Trophoblast cell (in vitro differentiated cells and primary cell): ENCODE measurements at regions not wholly inside any gene's neighbourhood (a gene's known extent, or its start where the extent isn't known, plus 50 kb on each side); places are given as distances from the start of the nearest gene placed in this dataset.
A peak's percentile ranks its signal among the peaks of the same experiment; 100 is the strongest.

Source experiments
- DNase-seq, 2 donors: peaks; one replicate each; pipeline ENCODE4 v3.0.0-alpha.2; 2016
- H2AFZ ChIP-seq: 2 replicates; pipeline ENCODE4 v1.6.1; 2013; ENCODE audit warnings: low read length, moderate library complexity, mild to moderate bottlenecking; ENCODE audit not compliant: insufficient read depth, poor library complexity
- H2AK5ac ChIP-seq: 2 replicates; pipeline ENCODE4 v1.6.1; 2013; ENCODE audit warnings: mild to moderate bottlenecking, low read length
- H2BK120ac ChIP-seq: 2 replicates; pipeline ENCODE4 v1.6.1; 2013; ENCODE audit warnings: low read length, mild to moderate bottlenecking, moderate library complexity; ENCODE audit not compliant: insufficient read depth, poor library complexity
- H2BK12ac ChIP-seq: 2 replicates; pipeline ENCODE4 v1.6.1; 2013; ENCODE audit warnings: mild to moderate bottlenecking, low read length, moderate library complexity
- H2BK5ac ChIP-seq: 2 replicates; pipeline ENCODE4 v1.6.1; 2013; ENCODE audit warnings: low read length, low read depth, moderate library complexity, mild to moderate bottlenecking; ENCODE audit not compliant: poor library complexity
- H3K14ac ChIP-seq: 2 replicates; pipeline ENCODE4 v1.6.1; 2013; ENCODE audit warnings: mild to moderate bottlenecking, low read length
- H3K18ac ChIP-seq: 2 replicates; pipeline ENCODE4 v1.6.1; 2013; ENCODE audit warnings: mild to moderate bottlenecking, low read length
- H3K23ac ChIP-seq: 2 replicates; pipeline ENCODE4 v1.6.1; 2013; ENCODE audit warnings: low read length
- H3K27ac ChIP-seq: 2 replicates; pipeline ENCODE4 v1.5.1; 2013; ENCODE audit warnings: low read depth, mild to moderate bottlenecking, inconsistent platforms, low read length, moderate library complexity
- H3K27me3 ChIP-seq: 2 replicates; pipeline ENCODE4 v1.6.1; 2013; ENCODE audit warnings: inconsistent platforms, mild to moderate bottlenecking, low read length, moderate library complexity; ENCODE audit not compliant: insufficient read depth
- H3K36me3 ChIP-seq, 2 experiments: 1 replicate in 1 of 2; 2 replicates in 1 of 2; pipeline ENCODE4 v1.6.1; 2013; ENCODE audit warnings: low read length in 2 of 2, mild to moderate bottlenecking in 2 of 2, moderate library complexity in 1 of 2; ENCODE audit not compliant: insufficient read depth in 2 of 2, control insufficient read depth in 1 of 2
- H3K4ac ChIP-seq: 2 replicates; pipeline ENCODE4 v1.6.1; 2013; ENCODE audit warnings: low read depth, mild to moderate bottlenecking, low read length, moderate library complexity
- H3K4me1 ChIP-seq, 2 experiments: 1 replicate in 1 of 2; 2 replicates in 1 of 2; pipeline ENCODE4 v1.6.1; 2013; ENCODE audit warnings: low read length in 2 of 2, mild to moderate bottlenecking in 2 of 2, moderate library complexity in 1 of 2; ENCODE audit not compliant: insufficient read depth in 2 of 2, control insufficient read depth in 1 of 2
- H3K4me2 ChIP-seq: 2 replicates; pipeline ENCODE4 v1.6.1; 2013; ENCODE audit warnings: inconsistent platforms, mild to moderate bottlenecking, low read length, moderate library complexity
- H3K4me3 ChIP-seq: 2 replicates; pipeline ENCODE4 v1.5.1; 2013; ENCODE audit warnings: mild to moderate bottlenecking, low read depth, low read length, inconsistent platforms
- H3K79me1 ChIP-seq: one replicate; pipeline ENCODE4 v1.6.1; 2013; ENCODE audit warnings: low read length
- H3K79me2 ChIP-seq: 2 replicates; pipeline ENCODE4 v1.6.1; 2013; ENCODE audit warnings: low read length, mild to moderate bottlenecking; ENCODE audit not compliant: control insufficient read depth, insufficient read depth, poor library complexity
- H3K9ac ChIP-seq: 2 replicates; pipeline ENCODE4 v1.6.1; 2013; ENCODE audit warnings: mild to moderate bottlenecking, low read length
- H3K9me3 ChIP-seq: 2 replicates; pipeline ENCODE4 v1.6.1; 2013; ENCODE audit warnings: low read depth, mild to moderate bottlenecking, control low read depth, inconsistent platforms, low read length; ENCODE audit not compliant: insufficient read depth
- H4K12ac ChIP-seq: 2 replicates; pipeline ENCODE4 v1.6.1; 2013; ENCODE audit warnings: low read depth, mild to moderate bottlenecking, low read length, moderate library complexity
- H4K8ac ChIP-seq: 2 replicates; pipeline ENCODE4 v1.6.1; 2013; ENCODE audit warnings: low read depth, mild to moderate bottlenecking, low read length, moderate library complexity
- H4K91ac ChIP-seq: one replicate; pipeline ENCODE4 v1.6.1; 2013; ENCODE audit warnings: low read depth, mild to moderate bottlenecking, low read length, moderate library complexity
- WGBS: extraction: QIAGEN DNeasy Blood & Tissue Kit; methylation state at CpG from one replicate; pipeline ENCODE4 v1.1.7; 2013; ENCODE audit warnings: missing lambda C conversion rate; ENCODE audit not compliant: insufficient read length, insufficient coverage; ENCODE audit errors: extremely low coverage; 5-methylcytosine and 5-hydroxymethylcytosine counted together

DNA sequence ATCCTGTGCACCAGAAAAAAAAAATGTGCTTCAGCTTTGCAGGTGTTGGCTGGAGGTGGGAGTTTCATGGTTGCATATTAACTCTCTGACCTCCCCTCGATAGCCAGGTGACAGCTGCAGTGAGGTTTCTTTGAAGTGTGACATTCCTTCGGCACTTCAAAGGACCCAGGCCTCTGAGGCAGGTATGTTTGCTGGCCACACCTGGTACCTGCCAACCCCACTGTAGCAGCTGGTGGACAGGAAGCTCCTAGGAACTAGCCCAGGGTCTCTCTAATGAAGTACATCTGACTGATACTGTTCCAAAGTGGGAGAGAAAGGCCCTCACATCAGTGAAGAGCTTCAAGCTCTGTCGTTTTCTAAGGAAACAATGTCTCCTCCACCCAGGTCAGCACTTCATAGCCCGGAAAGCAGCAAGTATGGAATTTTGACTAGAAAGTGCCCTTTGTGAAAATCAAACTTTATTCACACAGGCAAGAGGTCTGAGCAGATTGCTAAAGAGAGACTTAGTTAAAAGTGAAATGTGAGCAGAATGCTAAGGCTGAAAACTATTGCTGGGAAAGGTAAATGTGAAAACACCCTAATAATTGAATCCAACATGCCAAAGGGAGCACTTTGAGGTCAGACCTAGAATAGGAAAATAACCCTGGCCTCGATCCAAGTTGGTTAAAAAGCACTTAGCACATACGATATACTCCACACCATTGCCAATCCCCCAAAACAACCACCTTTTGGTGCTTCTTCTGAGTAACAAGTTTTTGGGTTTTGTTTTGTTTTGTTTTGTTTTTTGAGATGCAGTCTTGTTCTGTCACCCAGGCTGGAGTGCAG, 71.3 kb downstream of the PHLDA1 start:
- Histone ChIP-seq H2BK12ac (no peak overlapping the region), H3K18ac (no peak overlapping the region), H2BK5ac (no peak overlapping the region), H3K27ac (no peak overlapping the region), H3K9ac (no peak overlapping the region), H3K27me3 (no peaks in the 10 kb centered on the region), H4K8ac (no peak overlapping the region), H3K4me1 (peaks cover 0 to 3% of the 10 kb centered on the region in 2 experiments), H2AFZ (no peak overlapping the region), H3K14ac (no peak overlapping the region), H4K91ac (no peak overlapping the region), H3K79me1 (no peaks in the 10 kb centered on the region), H2BK120ac (no peak overlapping the region), H3K4me3 (no peak overlapping the region), H3K4me2 (no peak overlapping the region), H3K23ac (no peak overlapping the region), H3K9me3 (peaks cover 1% of the 10 kb centered on the region), H4K12ac (no peak overlapping the region), H3K4ac (no peak overlapping the region), H2AK5ac (no peak overlapping the region), H3K36me3 (no peaks in the 10 kb centered on the region), H3K79me2 (peaks cover 1% of the 10 kb centered on the region)
- no CpG with 5 or more reads among the region's 6 CpGs for WGBS
- DNase-seq: no peak

DNA sequence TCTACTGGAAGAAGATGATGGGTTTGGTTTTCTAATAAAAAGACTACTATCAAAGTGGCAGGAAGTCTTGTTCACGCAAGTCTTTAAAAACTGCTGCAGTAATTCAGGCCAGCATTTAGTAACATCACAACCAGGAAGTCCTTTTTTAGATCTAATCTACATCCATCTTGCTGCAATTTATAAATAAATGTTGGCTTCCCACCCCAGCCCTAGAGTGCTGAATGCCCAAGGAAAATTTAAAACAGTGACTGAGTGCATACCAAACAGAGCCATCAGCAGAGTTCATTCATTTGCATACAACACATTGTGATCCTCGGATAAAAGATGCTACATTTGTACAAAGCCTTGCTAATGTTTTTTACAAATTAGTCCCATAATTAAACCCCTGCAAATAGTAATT, 72.1 kb downstream of the PHLDA1 start:
- no CpG with 5 or more reads among the region's 2 CpGs for WGBS
- H4K12ac ChIP-seq: no peak overlapping the region
- no peak overlapping the region for H2BK5ac ChIP-seq
- H3K18ac ChIP-seq: no peak overlapping the region
- peaks cover 1% of the 10 kb centered on the region for H3K79me2 ChIP-seq
- no peak overlapping the region for H3K23ac ChIP-seq
- peaks cover 1% of the 10 kb centered on the region for H3K9me3 ChIP-seq
- H3K4ac ChIP-seq: no peak overlapping the region
- no peaks in the 10 kb centered on the region for H3K79me1 ChIP-seq
- no peaks in the 10 kb centered on the region for H3K27me3 ChIP-seq
- H3K9ac ChIP-seq: no peak overlapping the region
- peak in 1 of 2 donors; percentile 14 for DNase-seq
- peaks cover 2 to 3% of the 10 kb centered on the region in 2 experiments for H3K4me1 ChIP-seq
- no peaks in the 10 kb centered on the region for H3K36me3 ChIP-seq
- H4K91ac ChIP-seq: no peak overlapping the region
- H4K8ac ChIP-seq: no peak overlapping the region
- no peak overlapping the region for H2AFZ ChIP-seq
- no peak overlapping the region for H2AK5ac ChIP-seq
- no peak overlapping the region for H2BK120ac ChIP-seq
- no peak overlapping the region for H3K4me2 ChIP-seq
- H3K14ac ChIP-seq: no peak overlapping the region
- H3K27ac ChIP-seq: no peak overlapping the region
- no peak overlapping the region for H3K4me3 ChIP-seq
- H2BK12ac ChIP-seq: no peak overlapping the region

DNA sequence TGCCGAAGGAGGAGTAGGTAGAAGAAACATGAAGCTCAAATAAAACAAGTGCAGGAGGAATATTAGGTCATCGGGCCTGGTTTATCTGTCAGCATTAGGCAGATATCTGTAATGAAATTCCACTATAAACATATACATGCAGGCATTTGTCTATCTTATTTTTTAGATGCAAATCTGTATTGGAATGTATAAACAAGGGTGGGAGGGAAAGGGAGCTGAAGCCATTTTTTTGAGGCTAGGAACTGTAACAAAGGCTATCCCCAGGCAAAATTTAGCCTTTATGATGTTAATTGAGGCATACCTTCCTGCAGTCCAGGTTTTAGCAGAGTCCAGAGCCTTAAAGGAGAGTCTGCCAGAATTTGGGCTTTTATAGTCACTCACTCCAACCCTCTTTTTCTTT, 72.5 kb downstream of the PHLDA1 start:
- WGBS: no CpG with 5 or more reads among the region's 2 CpGs
- peaks cover 2 to 3% of the 10 kb centered on the region in 2 experiments for H3K4me1 ChIP-seq
- no peak overlapping the region for H4K8ac ChIP-seq
- no peak overlapping the region for H3K23ac ChIP-seq
- H3K4ac ChIP-seq: no peak overlapping the region
- peaks cover 1% of the 10 kb centered on the region for H3K79me2 ChIP-seq
- no peak overlapping the region for H2AK5ac ChIP-seq
- no peak overlapping the region for H4K91ac ChIP-seq
- no peaks in the 10 kb centered on the region for H3K36me3 ChIP-seq
- H3K4me2 ChIP-seq: no peak overlapping the region
- no peak overlapping the region for H2BK120ac ChIP-seq
- H2BK12ac ChIP-seq: no peak overlapping the region
- H4K12ac ChIP-seq: no peak overlapping the region
- H3K27ac ChIP-seq: no peak overlapping the region
- no peak overlapping the region for H3K9ac ChIP-seq
- no peaks in the 10 kb centered on the region for H3K27me3 ChIP-seq
- no peak overlapping the region for H2AFZ ChIP-seq
- no peaks in the 10 kb centered on the region for H3K79me1 ChIP-seq
- H3K9me3 ChIP-seq: peaks cover 1% of the 10 kb centered on the region
- peak in 1 of 2 donors; percentile 65 for DNase-seq
- H3K4me3 ChIP-seq: no peak overlapping the region
- H3K18ac ChIP-seq: no peak overlapping the region
- no peak overlapping the region for H3K14ac ChIP-seq
- no peak overlapping the region for H2BK5ac ChIP-seq

DNA sequence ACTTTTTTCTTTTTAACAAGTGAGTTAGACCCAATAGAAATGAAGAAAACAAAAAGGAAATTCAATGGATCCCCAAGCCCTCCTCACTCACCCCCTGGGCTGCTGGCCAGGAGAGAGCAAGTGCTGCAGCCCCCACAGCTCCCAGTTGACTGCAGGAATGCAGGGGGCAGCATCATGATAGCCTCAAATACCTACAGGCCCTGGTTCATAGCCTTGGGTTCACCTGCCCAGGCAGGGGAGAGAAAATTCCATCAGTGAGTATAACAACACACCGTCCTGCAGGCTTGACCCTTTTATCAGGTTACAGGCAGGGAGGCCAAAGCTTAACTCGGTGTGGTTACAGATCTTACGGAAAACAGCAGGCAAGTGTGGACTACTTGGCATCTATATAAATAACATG, 76.3 kb downstream of the PHLDA1 start:
- H4K12ac ChIP-seq: no peak overlapping the region
- H3K79me2 ChIP-seq: peaks cover 1% of the 10 kb centered on the region
- no peaks in the 10 kb centered on the region for H3K27me3 ChIP-seq
- no peak overlapping the region for H2AK5ac ChIP-seq
- H3K4me1 ChIP-seq: peaks cover 2 to 8% of the 10 kb centered on the region in 2 experiments
- peaks cover 1% of the 10 kb centered on the region for H3K9me3 ChIP-seq
- no peak for DNase-seq
- no peak overlapping the region for H3K23ac ChIP-seq
- no peak overlapping the region for H3K4me3 ChIP-seq
- no peak overlapping the region for H3K27ac ChIP-seq
- no peak overlapping the region for H4K91ac ChIP-seq
- H3K36me3 ChIP-seq: no peaks in the 10 kb centered on the region
- H3K4me2 ChIP-seq: no peak overlapping the region
- H3K18ac ChIP-seq: no peak overlapping the region
- H3K4ac ChIP-seq: no peak overlapping the region
- H3K79me1 ChIP-seq: no peaks in the 10 kb centered on the region
- H2BK5ac ChIP-seq: no peak overlapping the region
- no CpG with 5 or more reads among the region's 3 CpGs for WGBS
- no peak overlapping the region for H3K14ac ChIP-seq
- no peak overlapping the region for H3K9ac ChIP-seq
- no peak overlapping the region for H2BK120ac ChIP-seq
- H2BK12ac ChIP-seq: no peak overlapping the region
- no peak overlapping the region for H4K8ac ChIP-seq
- no peak overlapping the region for H2AFZ ChIP-seq
